Peyer's patch (tissue), 4 donors: ENCODE measurements at regions not wholly inside any gene's neighbourhood (a gene's known extent, or its start where the extent isn't known, plus 50 kb on each side); places are given as distances from the start of the nearest gene placed in this dataset.

Experiments used
- POLR2A ChIP-seq, 2 donors: fragments of 450-650 bp; IDR thresholded peaks; one replicate each; pipeline ENCODE4 v1.5.1; 2017; ENCODE audit warnings: antibody characterized with exemption in 2 of 2, mild to moderate bottlenecking in 2 of 2, moderate library complexity in 2 of 2
- TF ChIP-seq, protein P1 (sequence below), 6 experiments: fragments of 450-650 bp in 4 of 6; fragments of 200-600 bp in 2 of 6; sonication (generic) in 1 of 6; IDR thresholded peaks; one replicate each; pipeline ENCODE4 v1.5.1; 2017 to 2019; ENCODE audit warnings: antibody characterized with exemption in 6 of 6, mild to moderate bottlenecking in 3 of 6, moderate library complexity in 1 of 6

DNA sequence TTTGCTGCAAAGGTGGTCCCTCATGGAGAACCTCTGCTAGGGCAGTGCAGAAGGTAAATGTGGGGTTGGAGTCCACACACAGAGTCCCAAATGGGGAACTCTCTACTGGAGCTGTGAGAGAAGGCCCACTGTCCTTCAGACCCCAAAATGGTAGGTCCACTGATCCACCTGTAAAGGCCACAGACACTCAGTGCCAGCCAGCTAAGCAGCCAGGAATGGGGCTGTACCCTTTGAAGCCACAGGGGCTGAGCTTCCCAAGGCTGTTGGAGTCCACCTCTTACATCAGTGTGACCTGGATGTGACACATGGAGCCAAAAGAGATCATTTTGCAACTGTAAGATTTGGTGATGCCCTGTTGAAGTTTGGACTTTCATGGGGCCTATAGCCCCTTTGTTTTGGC lies 252.4 kb upstream of the GULP1 start:
- TF ChIP-seq, protein P1, sequence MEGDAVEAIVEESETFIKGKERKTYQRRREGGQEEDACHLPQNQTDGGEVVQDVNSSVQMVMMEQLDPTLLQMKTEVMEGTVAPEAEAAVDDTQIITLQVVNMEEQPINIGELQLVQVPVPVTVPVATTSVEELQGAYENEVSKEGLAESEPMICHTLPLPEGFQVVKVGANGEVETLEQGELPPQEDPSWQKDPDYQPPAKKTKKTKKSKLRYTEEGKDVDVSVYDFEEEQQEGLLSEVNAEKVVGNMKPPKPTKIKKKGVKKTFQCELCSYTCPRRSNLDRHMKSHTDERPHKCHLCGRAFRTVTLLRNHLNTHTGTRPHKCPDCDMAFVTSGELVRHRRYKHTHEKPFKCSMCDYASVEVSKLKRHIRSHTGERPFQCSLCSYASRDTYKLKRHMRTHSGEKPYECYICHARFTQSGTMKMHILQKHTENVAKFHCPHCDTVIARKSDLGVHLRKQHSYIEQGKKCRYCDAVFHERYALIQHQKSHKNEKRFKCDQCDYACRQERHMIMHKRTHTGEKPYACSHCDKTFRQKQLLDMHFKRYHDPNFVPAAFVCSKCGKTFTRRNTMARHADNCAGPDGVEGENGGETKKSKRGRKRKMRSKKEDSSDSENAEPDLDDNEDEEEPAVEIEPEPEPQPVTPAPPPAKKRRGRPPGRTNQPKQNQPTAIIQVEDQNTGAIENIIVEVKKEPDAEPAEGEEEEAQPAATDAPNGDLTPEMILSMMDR (IDR thresholded peaks at IDR 0.05), result no peak
- TF ChIP-seq POLR2A (IDR thresholded peaks at IDR 0.05), result no peak
